ENCODE measurements at regions not wholly inside any gene's neighbourhood (a gene's known extent, or its start where the extent isn't known, plus 50 kb on each side); places are given as distances from the start of the nearest gene placed in this dataset.

DNA sequence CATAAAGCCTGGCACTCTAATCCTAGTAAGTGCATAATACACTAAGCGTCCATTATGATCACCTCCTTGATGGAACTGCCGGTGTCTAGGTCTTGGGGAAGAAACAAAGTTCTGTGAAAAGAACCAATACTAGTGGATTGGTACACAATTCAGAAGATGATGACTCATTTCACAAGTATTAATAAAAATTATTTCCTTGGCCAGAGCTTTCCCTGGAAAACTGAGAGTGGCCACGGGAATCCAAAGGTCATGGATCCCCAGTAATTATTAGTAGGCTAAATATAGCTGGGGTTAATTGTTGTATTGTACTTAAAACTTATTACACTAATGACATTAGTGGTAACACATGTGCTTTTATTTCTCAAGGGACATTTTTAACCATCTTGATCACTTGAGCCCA lies 808.0 kb upstream of the NR2F2 start:
- TF ChIP-seq CTCF (conservative IDR thresholded peaks at IDR 0.05 in 1 of 2, IDR thresholded peaks at IDR 0.05 in 1 of 2; ENCODE audit: low read depth in 1 of 2, low read length in 2 of 2) (no peak), EZH2 (IDR thresholded peaks at IDR 0.05; ENCODE audit: low read length, missing control alignments) (no peak)

Measured in fibroblast of lung (primary cell).